ENCODE measurements at regions not wholly inside any gene's neighbourhood (a gene's known extent, or its start where the extent isn't known, plus 50 kb on each side); places are given as distances from the start of the nearest gene placed in this dataset.

- no peak for TF ChIP-seq CTCF (IDR thresholded peaks at IDR 0.05)
- no peak for TF ChIP-seq EZH2 (IDR thresholded peaks at IDR 0.05)
Measured at GRCh38 chr11:109554951-109555350, 133.0 kb downstream of the C11orf87 start.
